Activated B cell treated with CpG ODN at 0.5 μM for 24 hours (primary cell): ENCODE measurements at regions not wholly inside any gene's neighbourhood (a gene's known extent, or its start where the extent isn't known, plus 50 kb on each side); places are given as distances from the start of the nearest gene placed in this dataset.

ENCODE experiments used
- ATAC-seq: fragments of 200-7000 bp; cut with Tn5 transposase; one replicate; pipeline ENCODE4 v1.10.0; 2021; ENCODE audit warnings: low read depth, mild to moderate bottlenecking, moderate library complexity
- CTCF ChIA-PET: fragments of 350-600 bp; sonication (Branson Sonifier 250); formaldehyde crosslinking; loops from one replicate; lab custom pipeline; 2021; ENCODE audit warnings: antibody characterized with exemption; lab: Charles Lee
- POLR2A ChIA-PET: fragments of 350-600 bp; sonication (Branson Sonifier 250); formaldehyde crosslinking; loops from one replicate; lab custom pipeline; 2021; ENCODE audit warnings: antibody characterized with exemption; lab: Charles Lee
- DNase-seq: peaks from one replicate; pipeline ENCODE4 v3.0.0; 2022
- H3K27ac Mint-ChIP-seq: one replicate; pipeline ENCODE4 v1.8.0; 2020; ENCODE audit warnings: mixed read lengths
- H3K27me3 Mint-ChIP-seq: one replicate; pipeline ENCODE4 v1.8.0; 2021; ENCODE audit warnings: mixed read lengths
- H3K36me3 Mint-ChIP-seq: one replicate; pipeline ENCODE4 v1.8.0; 2021; ENCODE audit warnings: low read depth, mixed read lengths
- H3K4me1 Mint-ChIP-seq: one replicate; pipeline ENCODE4 v1.8.0; 2021; ENCODE audit warnings: mixed read lengths
- H3K4me3 Mint-ChIP-seq: one replicate; pipeline ENCODE4 v1.8.0; 2020; ENCODE audit warnings: mild to moderate bottlenecking, mixed read lengths
- H3K9me3 Mint-ChIP-seq: one replicate; pipeline ENCODE4 v1.8.0; 2020; ENCODE audit warnings: mixed read lengths
- intact Hi-C: fragments of 100-400 bp; cut with micrococcal nuclease; formaldehyde crosslinking; loops from one replicate; pipeline ENCODE4 v1.15.1; 2024
- TF ChIP-seq, protein P1 (sequence below): fragments of 200-600 bp; IDR thresholded peaks from one replicate; pipeline ENCODE4 v1.8.0; 2022; ENCODE audit warnings: antibody characterized with exemption, mild to moderate bottlenecking

- Mint-ChIP-seq H3K27me3 (peaks cover 26% of the 10 kb centered on the region), H3K27ac (no peak overlapping the region), H3K4me1 (no peaks in the 10 kb centered on the region), H3K9me3 (no peaks in the 10 kb centered on the region), H3K36me3 (no peaks in the 10 kb centered on the region), H3K4me3 (no peak overlapping the region)
- CTCF ChIA-PET, result no interaction called here
- ATAC-seq (no peak), DNase-seq (no peak)
- intact Hi-C loops, result no loop called here
- POLR2A ChIA-PET, result no interaction called here
- TF ChIP-seq, protein P1, sequence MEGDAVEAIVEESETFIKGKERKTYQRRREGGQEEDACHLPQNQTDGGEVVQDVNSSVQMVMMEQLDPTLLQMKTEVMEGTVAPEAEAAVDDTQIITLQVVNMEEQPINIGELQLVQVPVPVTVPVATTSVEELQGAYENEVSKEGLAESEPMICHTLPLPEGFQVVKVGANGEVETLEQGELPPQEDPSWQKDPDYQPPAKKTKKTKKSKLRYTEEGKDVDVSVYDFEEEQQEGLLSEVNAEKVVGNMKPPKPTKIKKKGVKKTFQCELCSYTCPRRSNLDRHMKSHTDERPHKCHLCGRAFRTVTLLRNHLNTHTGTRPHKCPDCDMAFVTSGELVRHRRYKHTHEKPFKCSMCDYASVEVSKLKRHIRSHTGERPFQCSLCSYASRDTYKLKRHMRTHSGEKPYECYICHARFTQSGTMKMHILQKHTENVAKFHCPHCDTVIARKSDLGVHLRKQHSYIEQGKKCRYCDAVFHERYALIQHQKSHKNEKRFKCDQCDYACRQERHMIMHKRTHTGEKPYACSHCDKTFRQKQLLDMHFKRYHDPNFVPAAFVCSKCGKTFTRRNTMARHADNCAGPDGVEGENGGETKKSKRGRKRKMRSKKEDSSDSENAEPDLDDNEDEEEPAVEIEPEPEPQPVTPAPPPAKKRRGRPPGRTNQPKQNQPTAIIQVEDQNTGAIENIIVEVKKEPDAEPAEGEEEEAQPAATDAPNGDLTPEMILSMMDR, result no peak
These were observed 247.2 kb upstream of the CSF3R start for GRCh38 chr1:36729716-36730510.

GRCh38 chr1:36729289-36729688 lies 246.6 kb upstream of the CSF3R start:
- intact Hi-C loops, result no loop called here
- Mint-ChIP-seq H3K27ac (no peak overlapping the region), H3K9me3 (no peaks in the 10 kb centered on the region), H3K27me3 (peaks cover 21% of the 10 kb centered on the region), H3K36me3 (no peaks in the 10 kb centered on the region), H3K4me3 (no peak overlapping the region), H3K4me1 (no peaks in the 10 kb centered on the region)
- no peak for ATAC-seq
- ChIA-PET CTCF (no interaction called here), POLR2A (no interaction called here)
- no peak for DNase-seq
- TF ChIP-seq, protein P1, result no peak

- ChIA-PET CTCF (no interaction called here), POLR2A (no interaction called here)
- Mint-ChIP-seq H3K27ac (no peak overlapping the region), H3K36me3 (no peaks in the 10 kb centered on the region), H3K27me3 (peaks cover 18% of the 10 kb centered on the region), H3K4me3 (no peak overlapping the region), H3K9me3 (no peaks in the 10 kb centered on the region), H3K4me1 (no peaks in the 10 kb centered on the region)
- TF ChIP-seq, protein P1, result no peak
- intact Hi-C loops, result no loop called here
- DNase-seq (no peak), ATAC-seq (no peak)
These were observed 246.1 kb upstream of the CSF3R start for GRCh38 chr1:36728846-36729245.

- Mint-ChIP-seq H3K36me3 (no peaks in the 10 kb centered on the region), H3K4me1 (no peaks in the 10 kb centered on the region), H3K27me3 (peaks cover 15% of the 10 kb centered on the region), H3K27ac (no peak overlapping the region), H3K4me3 (no peak overlapping the region), H3K9me3 (no peaks in the 10 kb centered on the region)
- ChIA-PET CTCF (no interaction called here), POLR2A (no interaction called here)
- no peak for ATAC-seq
- intact Hi-C loops, result no loop called here
- no peak for DNase-seq
- TF ChIP-seq, protein P1, result no peak
These were observed 245.3 kb upstream of the CSF3R start for GRCh38 chr1:36728051-36728450.

GRCh38 chr1:36725151-36725550 lies 242.4 kb upstream of the CSF3R start:
- Mint-ChIP-seq H3K4me3 (no peak overlapping the region), H3K27me3 (peaks cover 21% of the 10 kb centered on the region), H3K9me3 (no peaks in the 10 kb centered on the region), H3K36me3 (no peaks in the 10 kb centered on the region), H3K27ac (no peak overlapping the region), H3K4me1 (no peaks in the 10 kb centered on the region)
- CTCF ChIA-PET, result no interaction called here
- intact Hi-C loops, result no loop called here
- POLR2A ChIA-PET, result no interaction called here
- TF ChIP-seq, protein P1, result no peak
- no peak for DNase-seq
- ATAC-seq, result no peak
